Inferior parietal cortex (tissue), 1 donor: ENCODE measurements at regions not wholly inside any gene's neighbourhood (a gene's known extent, or its start where the extent isn't known, plus 50 kb on each side); places are given as distances from the start of the nearest gene placed in this dataset.

ENCODE experiments used
- DNase-seq: peaks from one replicate; pipeline ENCODE4 v3.0.0-alpha.2; 2016; ENCODE audit errors: extremely low spot score

GRCh38 chr9:19511694-19512093 is 102.9 kb downstream of the ACER2 start:
- no peak for DNase-seq

GRCh38 chr9:19510907-19511306 is 102.1 kb downstream of the ACER2 start:
- DNase-seq, result no peak
